ENCODE measurements at regions not wholly inside any gene's neighbourhood (a gene's known extent, or its start where the extent isn't known, plus 50 kb on each side); places are given as distances from the start of the nearest gene placed in this dataset.

DNA sequence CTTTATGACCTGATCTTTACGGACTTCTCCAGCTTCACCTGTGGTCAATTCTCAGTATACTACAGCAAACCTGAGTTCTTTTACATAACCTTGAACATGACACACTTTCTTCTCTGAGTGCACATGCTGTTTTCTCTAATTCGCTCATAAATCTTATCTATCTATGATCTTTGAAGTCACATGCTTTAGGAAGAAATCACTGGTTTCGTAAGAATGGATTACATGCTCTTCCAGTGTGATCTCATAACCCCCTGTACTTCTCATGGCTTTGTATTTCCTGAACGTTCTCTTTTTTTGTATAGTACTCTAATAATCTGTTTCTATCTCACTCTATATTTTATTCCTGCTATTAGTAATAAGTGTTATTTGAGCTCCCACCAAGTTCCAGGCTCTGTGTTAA lies 1165.2 kb downstream of the TBL1XR1 start:
- TF ChIP-seq, protein P1, sequence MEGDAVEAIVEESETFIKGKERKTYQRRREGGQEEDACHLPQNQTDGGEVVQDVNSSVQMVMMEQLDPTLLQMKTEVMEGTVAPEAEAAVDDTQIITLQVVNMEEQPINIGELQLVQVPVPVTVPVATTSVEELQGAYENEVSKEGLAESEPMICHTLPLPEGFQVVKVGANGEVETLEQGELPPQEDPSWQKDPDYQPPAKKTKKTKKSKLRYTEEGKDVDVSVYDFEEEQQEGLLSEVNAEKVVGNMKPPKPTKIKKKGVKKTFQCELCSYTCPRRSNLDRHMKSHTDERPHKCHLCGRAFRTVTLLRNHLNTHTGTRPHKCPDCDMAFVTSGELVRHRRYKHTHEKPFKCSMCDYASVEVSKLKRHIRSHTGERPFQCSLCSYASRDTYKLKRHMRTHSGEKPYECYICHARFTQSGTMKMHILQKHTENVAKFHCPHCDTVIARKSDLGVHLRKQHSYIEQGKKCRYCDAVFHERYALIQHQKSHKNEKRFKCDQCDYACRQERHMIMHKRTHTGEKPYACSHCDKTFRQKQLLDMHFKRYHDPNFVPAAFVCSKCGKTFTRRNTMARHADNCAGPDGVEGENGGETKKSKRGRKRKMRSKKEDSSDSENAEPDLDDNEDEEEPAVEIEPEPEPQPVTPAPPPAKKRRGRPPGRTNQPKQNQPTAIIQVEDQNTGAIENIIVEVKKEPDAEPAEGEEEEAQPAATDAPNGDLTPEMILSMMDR (optimal IDR thresholded peaks at IDR 0.05 in 1 of 3, IDR thresholded peaks at IDR 0.05 in 1 of 3, conservative IDR thresholded peaks at IDR 0.05 in 1 of 3; ENCODE audit: extremely low read depth in 1 of 3, insufficient read depth in 2 of 3, low read length in 3 of 3), result no peak
- no peak for TF ChIP-seq EZH2 (IDR thresholded peaks at IDR 0.05; ENCODE audit: low read length)
